ENCODE measurements at regions not wholly inside any gene's neighbourhood (a gene's known extent, or its start where the extent isn't known, plus 50 kb on each side); places are given as distances from the start of the nearest gene placed in this dataset.
"Not testable (repeated sequence)": the region's sequence is repeated elsewhere in the genome, so short reads cannot be mapped to it uniquely, and the experiment has no call there.

DNA sequence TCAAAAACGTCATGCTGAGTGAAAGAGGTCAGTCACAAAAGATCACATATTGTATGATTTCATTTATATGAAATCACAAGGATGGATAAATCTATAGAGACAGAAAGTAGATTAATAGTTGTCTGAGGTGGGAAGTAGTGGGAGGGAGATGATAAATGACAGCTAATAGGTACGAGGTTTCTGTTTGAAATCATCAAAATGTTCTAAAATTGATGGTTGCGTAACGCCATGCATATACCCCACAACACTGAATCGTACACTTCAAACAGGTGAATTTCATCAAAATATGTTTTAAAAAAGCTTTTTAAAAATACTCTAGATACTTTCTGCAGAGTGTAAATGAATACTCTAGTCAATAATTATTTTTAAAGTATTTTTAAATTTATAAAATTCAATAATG is 303.0 kb upstream of the STAC start:
- DNase-seq, result no peak

DNA sequence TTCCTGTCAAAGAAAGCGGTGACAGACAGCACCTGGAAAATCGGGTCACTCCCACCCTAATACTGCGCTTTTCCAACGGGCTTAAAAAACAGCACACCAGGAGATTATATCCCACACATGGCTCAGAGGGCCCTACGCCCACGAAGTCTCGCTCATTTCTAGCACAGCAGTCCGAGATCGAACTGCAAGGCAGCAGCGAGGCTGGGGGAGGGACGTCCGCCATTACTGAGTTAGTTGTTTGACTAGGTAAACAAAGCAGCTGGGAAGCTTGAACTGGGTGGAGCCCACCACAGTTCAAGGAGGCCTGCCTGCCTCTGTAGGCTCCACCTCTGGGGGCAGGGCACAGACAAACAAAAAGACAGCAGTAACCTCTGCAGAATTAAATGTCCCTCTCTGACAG is 297.3 kb upstream of the STAC start:
- not testable (repeated sequence) for DNase-seq

DNA sequence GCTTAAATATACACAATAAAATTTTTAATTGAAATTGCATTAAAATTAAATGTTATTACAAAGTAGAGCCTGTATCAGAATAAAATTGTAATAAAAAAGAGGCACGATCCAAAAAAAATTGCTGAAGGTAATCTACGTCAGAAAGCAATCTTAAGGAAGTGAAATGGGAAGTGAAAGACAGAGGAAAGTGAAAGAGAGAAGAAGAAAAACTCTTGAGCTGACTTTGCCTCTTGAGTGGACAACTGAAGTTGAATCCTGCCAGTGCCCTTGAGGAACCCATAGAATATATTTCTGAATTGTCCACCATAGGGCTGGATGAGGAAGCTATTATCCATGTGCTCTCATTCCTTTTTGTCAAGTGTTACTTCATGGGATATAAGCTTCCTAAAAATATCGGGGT is 285.1 kb upstream of the STAC start:
- DNase-seq, result no peak

DNA sequence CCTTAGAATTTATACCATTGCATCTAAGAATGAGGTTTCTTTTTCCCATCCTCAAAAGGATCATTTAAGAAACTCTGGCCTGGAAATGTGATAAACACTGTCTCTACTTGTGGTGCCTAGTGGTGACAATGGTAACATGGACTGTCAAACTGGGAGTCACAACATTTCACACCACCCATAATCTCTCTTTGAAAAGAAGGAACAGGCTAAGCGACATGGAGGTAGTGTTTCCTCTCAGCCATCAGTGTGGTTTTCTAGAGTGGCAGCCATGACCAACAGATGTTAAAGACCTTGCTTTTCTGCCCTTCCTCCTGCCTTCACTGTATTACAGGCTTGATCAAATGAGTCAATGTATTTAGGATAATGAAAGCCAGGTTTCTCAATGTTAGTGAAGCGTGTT is 283.1 kb upstream of the STAC start:
- no peak for DNase-seq

DNA sequence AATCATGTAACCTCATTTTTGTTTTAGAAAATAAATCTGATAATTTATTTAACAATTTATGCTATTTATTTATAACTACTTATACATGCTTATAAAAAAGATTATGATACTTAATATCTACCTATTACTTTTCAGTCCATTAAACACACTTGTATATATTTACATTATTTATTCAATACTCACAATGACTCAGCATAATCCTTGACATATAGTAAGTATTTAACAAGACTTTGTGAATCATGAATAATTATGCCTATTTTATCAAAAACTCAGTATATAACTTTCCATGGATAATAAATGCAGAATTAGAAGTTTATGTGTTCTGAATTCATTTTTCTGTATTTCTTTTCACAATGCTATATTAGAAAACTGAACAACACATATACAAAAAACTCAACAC is 266.0 kb upstream of the STAC start:
- DNase-seq, result no peak

DNA sequence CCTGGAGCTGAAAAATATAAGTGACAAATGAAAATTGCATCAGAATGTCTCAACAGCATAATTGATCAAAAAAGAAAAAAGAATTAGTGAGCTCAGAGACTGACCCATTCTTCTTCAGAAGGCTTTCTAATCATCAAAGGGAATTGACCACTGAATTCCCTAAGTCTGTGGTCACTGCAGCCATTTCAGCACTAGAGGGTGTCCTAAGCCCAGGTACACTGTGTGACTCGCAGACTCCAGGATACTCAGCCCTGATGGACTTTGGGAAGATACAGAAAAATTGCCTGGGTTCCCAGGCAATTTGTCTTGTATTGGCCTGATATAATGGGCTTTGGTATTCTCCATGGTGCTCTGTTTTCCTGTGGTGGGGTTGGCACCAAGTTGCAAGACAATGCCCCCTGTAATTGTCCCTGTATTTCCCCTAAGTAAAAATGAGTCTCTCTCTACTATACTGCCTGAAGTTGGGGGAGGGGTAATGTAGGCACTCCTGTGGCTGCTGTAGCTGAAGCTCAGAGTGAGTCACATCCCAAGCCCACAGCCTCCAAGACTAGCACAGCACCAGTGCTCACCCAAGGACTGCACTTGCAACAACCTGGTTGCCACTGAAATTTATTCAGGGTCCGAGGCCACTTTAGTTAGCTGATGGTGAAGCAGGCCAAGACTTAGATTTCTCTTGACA is 256.0 kb upstream of the STAC start:
- DNase-seq, result no peak

DNA sequence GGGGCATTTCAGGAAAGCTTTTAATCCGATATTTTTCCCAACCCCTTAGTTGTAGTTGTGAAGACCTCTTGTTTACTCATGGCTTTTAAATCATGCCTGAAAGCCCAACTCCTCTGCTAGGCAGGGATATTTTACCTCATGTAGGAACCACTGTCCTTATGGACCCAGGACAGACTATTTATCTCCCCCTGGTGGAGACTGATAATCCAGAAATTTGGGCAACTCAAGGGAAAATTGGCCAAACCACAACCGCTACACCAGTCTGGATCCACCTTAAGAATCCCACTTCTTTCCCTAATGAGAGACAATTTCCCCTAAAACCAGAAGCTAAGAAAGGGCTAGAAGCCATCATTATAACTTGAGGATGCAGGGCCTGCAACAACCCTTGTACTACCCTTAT is 248.1 kb upstream of the STAC start:
- no peak for DNase-seq

DNA sequence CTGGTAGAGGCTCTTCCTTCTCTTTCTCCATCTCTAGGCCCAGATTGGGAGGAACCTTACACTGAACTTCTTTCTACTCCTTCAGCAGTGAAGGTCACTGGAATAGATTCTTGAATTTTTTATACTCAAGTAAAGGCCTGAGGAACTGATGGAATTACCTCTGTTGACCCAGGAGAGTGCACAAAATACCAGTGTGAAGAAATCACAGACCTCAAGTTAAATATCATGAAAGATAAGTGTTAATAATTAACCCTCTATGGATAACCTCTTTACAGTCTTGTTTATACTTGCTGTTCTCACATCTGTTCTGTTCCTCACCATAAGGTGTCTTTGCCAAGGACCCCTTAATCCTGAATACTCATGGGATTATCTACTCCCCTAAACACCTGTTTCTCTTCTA is 244.4 kb upstream of the STAC start:
- no peak for DNase-seq

DNA sequence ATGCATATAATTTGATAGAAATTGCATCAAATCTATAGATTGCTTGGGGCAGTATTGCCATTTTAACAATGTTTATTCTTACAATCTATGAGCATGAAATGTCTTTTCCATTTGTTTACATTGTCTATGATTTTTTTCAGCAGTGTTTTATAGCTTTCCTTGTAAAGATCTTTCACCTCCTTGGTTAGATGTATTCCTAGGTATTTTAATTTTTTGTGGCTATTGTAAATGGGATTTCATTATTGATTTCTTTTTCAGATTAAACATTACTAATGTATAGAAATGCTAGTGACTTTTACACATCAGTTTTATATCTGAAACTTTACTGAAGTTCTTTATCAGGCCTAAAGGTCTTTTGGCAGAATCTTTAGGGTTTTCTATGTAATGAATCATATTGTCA is 237.6 kb upstream of the STAC start:
- DNase-seq, result no peak

DNA sequence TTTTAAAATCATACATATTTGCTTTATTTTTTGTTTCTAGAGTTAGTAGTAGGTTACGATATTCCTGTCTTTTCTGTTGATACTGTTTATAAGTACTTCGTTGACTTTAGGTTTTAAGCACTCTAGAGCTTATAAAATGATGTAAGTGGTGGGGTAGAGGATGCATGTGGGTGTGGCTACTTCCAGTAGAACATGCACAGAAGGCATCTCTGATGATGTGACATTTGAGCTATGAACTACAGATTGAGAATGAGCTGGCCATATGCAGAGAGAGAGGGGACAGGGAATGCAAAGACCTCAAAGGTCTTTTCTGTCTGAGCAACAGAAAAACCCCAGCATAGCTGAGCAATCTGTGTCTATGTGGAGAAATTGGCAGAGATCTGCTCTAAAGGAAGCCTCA is 233.9 kb upstream of the STAC start:
- no peak for DNase-seq

DNA sequence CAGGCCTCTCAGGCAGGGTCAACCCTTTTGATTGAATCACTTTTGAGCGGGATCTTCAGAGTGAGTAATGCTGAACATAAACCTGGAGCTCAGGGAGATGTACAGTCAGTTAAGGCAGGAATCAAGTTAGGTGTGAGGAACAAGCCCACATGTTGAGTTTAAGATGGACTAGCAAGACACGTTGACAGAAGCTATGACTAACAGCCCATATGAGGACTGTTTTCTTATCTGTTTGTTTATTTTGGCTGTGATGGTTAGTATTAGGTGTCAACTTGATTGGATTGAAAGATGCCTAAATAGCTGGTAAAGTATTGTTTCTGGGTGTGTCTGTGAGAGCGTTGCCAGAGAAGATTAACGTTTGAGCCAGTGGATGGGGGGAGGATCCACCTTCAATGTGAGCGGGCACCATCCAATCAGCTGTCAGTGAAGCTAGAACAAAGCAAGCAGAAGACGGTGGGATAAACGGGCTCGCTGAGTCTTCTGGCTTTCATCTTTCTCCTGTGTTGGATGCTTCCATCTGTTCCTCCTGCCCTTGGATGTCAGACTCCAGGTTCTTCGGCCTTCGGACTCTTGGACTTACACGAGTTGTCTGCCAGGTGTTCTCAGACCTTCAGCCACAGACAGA is 232.3 kb upstream of the STAC start:
- DNase-seq, result no peak

DNA sequence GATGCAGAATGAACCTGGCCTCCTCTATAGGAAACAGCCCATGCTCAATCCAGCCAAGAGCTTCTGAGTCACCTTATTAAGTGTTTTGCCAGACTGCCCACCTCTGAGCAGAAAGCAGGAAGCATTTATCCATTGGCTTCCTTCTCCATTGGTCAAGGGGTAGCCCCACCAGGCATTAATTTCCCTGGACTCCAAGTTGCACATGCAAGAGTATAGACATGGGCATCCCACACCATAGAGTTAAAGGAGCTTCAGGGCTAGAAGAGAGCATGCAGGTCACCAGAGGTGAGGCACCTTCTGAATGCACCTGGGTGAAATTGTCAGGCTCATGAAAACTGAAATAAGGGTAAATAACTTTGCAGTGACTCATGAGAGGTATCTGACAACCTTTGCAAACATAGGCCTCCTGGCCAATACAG is 230.8 kb upstream of the STAC start:
- DNase-seq, result no peak

DNA sequence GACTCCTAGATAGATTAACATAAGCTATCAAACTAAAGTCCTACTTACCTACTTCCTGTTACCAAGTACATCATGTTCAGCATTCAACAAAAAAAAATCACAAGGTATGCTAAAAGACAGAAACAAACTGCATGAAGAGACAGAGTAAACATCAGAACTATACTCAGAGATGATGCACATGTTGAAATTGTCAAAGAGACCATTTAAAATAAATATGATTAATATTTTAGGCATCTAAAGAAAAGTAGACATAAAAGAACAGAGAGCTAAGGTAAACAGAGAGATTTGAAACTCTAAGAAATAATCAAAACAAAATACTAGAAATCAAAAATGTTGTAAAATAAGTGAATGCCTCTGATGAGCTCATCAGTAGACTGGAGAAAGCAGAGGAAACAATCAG is 224.8 kb upstream of the STAC start:
- DNase-seq, result no peak

DNA sequence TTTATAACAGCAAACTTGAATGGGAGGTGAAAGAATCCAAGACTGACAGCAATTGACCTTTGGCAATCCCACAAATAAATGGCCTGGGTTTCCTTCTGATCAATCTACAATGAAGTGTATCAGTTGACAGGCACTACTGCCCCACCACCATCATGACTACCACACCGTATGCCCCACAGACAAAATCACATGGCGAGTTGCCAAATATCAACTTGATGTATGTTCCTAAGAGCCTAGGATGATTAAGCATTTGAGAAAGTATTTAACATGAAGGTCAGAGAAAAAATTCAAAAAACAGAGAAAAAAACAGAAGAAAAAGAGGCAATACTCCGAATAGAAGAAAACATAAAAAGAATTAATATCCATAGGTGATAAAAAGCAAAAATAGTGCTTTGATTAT is 215.9 kb upstream of the STAC start:
- DNase-seq, result no peak

DNA sequence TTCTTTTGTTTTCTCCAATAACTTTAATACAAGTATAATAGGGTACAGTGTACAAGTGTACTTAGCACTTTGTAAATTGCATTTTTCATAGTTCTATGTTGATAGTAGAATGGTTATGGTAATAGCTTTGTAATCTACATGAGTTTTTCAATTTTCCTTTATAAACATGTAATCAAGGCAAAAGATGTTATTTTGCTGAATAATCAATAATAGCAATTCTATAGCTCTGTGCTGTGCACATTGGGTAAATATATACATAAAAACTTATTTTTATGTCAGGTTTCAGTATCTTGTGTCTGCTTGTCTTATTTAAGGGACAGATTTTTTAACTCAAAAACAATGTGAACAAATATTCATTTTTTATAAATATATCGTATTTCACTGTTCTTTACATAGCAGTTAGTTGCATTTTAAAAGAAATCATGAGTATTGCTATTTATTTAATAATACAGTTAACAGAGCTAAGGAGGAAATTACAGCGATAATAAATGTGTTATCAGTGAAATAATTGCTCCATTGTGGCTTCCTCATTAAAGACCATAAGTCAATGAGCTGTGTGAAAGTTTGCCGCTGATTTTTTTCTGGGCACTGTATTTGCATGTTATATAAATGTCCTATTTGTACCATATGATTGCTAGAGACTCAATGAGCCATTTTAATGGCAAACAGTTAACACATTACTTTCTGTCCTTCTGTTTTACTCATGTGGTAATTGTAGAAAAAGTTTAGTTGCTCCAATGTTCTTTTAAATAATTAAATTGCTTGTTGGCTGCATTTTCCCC is 214.6 kb upstream of the STAC start:
- DNase-seq, result no peak

DNA sequence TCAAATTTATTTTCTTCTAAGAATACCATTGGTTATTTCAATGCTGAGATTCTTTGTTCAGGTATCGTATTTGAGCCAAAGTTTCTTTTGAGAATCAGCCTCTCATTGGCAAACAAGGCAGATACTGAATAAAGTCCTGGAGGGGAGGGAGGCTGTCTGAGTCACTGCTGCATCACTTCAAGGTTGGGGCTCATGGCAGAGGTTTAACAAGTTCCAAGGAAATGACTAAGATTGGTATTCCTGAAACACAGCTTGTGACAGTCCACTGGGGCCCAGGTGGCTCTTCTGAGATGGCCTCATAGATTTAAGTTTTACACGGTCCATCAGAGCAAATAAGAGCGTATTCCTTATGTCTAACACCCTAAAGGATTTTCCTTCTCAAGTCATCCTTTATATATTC is 213.8 kb upstream of the STAC start:
- DNase-seq, result no peak

DNA sequence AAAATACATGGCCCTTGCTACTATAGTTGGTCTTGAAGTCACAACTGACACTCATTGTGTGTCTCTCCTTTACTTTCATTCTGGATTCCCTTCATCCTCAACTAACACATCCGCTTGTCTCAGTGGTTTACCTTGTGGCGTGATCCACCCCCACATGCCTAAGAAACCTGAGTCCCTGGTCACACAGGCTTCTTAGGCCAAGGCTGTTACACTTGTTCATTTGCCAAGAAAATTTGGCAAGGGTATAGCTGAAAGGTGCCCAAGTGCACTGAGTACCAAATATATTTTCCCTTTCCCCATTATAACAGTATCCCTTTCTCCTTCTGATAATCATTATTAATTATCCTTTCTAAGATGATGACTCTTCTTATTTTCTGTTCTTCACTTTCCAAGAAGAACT is 207.6 kb upstream of the STAC start:
- DNase-seq, result no peak

DNA sequence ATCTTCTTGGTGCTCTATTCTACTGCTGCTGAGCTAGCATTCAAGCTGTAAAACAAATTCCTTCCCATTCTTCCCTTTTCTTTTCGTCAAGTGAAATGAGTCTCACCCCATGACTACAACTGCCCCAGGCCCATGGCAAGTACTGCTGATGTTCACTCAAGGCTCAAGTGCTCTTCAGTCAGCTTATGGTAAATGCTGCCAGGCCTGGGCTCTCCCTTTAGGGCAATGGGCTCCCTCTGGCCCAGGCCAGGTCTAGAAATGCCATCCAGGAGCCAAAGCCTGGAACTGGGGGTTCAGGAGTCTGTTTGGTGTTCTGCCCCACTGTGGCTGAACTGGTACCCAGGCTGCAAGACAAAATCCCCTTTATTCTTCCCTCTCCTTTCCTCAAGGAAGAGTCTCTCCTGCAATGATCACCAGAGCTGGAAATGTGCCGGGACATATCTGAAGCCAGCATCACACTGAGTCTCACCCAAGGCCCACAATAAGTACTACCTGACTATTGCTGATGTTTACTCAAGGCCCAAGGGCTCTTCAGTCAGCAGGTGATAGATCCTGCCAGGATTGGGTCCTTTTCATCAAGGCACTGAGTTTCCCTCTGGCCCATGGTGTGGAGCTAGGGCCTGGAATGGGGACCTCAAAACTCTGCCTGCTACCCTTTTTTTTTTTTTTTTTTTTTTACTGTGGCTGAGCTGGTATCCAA is 205.0 kb upstream of the STAC start:
- no peak for DNase-seq

DNA sequence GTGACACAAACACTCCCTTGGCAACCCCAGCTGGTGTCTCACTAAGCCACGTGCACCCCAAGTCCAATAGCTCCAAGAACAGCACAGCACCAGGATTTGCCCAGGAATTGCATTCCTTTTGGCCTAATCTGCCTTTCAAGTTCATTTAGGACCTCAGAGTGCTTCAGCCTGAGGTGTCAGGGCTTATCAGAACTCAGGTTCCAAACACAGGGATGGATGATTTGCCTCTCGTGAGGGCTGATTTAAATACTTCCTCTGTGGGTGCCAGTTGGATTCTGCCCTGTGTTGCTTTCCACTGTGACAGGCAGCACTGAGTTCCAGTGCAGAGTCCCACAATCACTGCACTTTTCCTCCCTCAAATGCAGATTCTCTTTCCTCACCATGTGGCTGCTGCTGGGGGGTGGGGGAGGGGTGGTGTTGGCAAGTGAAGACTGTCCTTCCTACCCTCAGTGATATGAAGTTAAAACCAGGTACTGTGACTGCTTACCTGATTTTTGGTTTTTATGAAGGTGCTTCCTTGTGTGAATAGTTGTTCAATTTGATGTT is 204.3 kb upstream of the STAC start:
- DNase-seq, result no peak

DNA sequence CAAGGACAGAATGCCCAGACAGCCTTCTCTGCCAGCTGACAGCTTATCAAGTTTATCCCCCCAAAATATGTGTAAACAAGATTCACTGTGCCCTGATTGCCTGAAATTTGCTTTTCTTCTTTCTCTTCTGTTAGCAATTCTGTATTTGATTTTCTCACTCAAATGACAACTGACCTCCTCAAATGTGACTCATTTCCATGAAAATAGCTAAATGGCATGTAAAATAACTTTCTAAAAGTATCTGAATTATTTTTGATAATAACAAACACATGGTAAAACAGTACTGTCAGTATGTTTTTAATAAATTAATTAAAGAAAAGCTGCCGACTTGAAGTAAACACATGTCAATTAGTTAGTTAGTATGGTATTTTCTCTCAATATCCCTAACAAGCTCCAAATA is 202.3 kb upstream of the STAC start:
- no peak for DNase-seq

DNA sequence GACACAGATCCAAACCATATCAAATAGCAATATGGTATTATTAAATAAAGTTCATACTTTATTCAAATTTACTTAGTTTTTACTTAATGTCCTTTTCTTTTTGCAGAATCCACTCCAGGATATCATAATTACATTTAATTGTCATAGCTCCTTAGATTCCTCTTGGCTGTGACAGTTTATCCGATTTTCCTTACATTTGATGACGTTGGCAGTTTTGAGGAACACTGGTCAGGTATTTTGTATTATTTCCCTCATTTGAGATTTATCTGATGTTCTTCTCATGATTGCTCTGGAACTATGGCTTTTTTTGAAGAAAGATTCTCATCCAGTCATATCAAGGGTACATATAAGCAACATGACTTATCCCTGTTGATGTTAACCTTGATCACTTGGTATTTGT is 198.3 kb upstream of the STAC start:
- DNase-seq, result no peak

DNA sequence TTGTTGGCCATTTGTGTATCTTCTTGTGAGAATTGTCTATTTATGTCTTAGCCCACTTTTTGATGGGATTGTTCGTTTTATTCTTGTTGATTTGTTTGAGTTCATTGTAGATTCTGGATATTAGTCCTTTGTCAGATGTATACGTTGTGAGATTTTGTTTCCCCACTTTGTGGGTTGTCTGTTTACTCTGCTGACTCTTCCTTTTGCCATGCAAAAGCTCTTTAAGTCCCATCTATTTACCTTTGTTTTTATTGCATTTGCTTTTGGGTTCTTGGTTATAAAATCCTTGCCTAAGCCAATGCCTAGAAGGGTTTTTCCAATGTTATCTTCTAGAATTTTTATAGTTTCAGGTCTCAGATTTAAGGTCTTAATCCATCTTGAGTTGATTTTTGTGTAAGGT is 193.1 kb upstream of the STAC start:
- DNase-seq, result not testable (repeated sequence)

DNA sequence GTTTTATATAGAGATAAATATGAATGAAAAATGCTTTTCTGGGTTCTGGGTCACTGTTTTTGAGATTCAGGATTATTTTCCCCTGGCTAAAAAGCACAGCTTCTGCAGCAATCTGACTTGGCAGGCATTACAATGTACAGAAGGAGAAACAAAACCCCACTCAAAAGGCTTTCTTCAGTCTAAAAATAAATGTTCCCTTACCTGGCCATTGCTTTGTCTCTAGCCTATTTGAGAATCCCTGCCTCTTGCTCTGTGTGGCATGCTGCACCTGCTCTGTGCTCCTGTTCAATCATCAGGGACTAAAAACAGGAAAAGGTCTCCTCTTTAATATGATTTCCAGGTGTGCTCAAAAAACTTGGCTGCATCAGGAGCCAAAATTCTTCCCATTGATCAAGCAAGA is 187.4 kb upstream of the STAC start:
- no peak for DNase-seq

Data from tongue (tissue), 1 donor.